ENCODE measurements at regions not wholly inside any gene's neighbourhood (a gene's known extent, or its start where the extent isn't known, plus 50 kb on each side); places are given as distances from the start of the nearest gene placed in this dataset.
"Not testable (repeated sequence)": the region's sequence is repeated elsewhere in the genome, so short reads cannot be mapped to it uniquely, and the experiment has no call there.

DNA sequence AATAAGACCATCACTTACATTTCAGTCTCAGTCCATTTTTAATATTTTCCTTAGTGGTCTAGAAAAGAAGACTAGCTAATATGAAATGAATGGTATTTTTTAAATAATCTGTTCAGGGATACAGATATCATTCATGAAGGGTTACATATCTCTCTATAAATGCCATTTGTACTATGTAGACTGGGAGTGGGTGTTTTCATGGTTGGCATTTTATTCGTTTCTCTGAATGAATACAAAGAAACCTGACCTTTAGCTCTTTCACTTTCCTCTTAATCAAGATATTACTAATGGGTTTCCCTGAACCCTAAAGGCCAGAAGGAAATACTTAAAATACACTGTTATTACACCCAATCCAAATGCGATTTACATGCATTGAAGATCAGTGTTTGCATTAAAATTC, 788.9 kb downstream of the TBC1D32 start:
- no peak for DNase-seq (ENCODE audit: low read depth in 4 of 4, low spot score in 3 of 4)

DNA sequence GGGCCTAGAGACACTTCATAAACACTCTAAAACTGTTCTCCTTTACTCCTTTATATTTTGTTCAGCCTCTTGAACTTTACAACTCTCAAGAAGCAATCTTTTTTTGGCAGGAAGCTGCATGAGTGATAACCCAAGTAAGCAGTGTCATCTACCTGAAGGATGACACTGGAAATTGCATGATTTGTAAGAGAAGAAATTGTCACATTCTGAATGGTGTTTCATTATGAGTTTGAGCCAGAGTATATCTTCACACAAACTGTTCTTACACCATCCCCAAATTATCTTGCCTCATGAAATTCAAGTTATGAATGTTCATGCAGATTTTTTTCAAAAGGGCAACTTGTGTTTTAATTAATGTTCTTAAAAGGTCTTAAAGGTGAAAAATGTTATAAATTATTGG, 799.3 kb downstream of the TBC1D32 start:
- DNase-seq (ENCODE audit: low read depth in 4 of 4, low spot score in 3 of 4) = no peak

DNA sequence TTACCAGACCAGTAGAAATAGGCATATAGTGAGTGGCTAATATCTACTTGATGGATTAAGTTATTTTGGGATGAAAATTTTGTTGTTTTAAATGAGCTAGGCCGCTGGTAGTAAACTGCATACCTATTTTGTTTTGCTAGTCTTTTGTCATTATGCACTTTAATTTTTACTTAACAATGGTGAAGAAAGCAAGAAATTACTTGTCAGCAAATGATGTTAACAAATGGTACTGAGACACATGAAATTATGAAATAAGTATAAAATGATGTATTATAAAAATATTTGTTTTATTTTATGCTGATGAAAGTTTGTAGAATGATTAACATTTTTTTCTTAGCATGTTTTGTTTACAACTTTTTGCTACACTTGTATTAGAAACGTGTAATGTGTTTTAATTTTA, 807.7 kb downstream of the TBC1D32 start:
- no peak for DNase-seq (ENCODE audit: low read depth in 4 of 4, low spot score in 3 of 4)

DNA sequence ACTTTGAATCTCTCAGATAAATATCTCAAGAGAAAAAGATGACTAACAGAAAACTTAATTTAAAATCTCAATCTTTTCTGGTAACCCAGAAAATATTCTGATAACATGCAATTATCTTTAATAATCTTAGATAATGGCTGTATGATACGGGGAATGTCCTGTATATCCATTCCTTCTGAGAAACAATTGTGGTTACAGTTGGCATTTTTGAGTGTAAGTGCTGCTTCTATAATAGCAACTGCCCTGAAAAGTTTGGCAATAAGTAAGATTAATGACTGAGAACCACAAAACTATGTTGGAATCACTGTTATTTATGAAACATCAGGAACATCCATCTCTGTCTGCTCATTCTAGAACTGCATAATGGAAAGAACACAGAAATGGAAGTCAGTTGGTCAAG, 819.7 kb downstream of the TBC1D32 start:
- no peak for DNase-seq (ENCODE audit: low read depth in 4 of 4, low spot score in 3 of 4)

DNA sequence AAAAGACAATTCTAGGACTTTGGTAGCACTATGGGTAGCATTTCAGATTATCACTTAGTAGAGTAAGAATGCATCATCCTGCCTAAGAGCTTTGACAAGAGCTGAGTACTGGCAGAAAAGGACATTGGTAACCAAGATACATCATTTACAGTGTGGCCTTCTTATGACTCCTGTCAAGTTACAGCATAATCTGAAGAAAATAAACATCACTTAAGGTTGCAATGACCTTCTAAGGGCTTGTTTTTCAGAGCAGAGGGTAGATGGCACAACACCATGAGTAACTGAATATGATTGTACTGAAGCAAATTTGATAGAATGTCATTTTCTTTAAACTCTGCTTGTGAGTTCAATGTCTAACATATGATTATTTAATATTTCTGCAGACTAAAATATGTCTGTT, 822.6 kb downstream of the TBC1D32 start:
- DNase-seq (ENCODE audit: low read depth in 4 of 4, low spot score in 3 of 4) = no peak

DNA sequence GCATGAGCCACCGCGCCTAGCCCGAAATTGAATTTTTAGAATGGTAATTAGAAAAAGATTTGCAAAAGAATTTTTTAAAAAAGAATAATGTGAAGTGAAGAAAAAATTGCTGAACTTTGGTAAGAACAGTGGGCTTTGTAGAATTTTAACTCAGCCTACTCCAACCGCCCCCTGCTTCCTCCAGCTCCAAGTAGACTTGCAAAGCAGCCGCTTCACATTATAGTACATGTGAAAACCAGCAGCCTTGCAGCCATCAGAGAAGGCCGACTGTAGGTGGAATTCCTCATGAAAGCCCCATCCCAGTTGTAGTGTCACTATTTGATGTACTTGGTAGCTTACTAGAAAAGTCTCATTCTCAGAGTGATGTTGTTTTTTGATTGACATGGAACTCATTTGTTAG, 835.6 kb downstream of the TBC1D32 start:
- no peak for DNase-seq (ENCODE audit: low read depth in 4 of 4, low spot score in 3 of 4)

DNA sequence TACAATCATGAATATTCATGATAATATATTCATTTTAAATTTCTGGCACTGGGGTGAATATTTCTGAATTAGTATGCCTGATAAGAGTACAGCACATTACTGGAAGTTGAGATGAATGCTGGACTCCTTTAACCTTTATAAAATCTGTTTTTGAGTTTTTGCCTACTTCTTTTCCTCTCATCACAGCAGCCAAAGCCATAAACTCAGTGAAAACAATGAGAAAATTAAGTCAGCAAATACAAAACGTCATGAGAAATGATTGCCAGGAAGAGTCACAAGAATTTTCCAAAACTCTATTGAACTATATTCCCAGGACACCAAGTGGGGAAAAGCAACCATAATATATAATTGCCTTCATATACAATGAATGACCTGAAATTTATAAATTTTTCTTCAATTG, 837.6 kb downstream of the TBC1D32 start:
- no peak for DNase-seq (ENCODE audit: low read depth in 4 of 4, low spot score in 3 of 4)

DNA sequence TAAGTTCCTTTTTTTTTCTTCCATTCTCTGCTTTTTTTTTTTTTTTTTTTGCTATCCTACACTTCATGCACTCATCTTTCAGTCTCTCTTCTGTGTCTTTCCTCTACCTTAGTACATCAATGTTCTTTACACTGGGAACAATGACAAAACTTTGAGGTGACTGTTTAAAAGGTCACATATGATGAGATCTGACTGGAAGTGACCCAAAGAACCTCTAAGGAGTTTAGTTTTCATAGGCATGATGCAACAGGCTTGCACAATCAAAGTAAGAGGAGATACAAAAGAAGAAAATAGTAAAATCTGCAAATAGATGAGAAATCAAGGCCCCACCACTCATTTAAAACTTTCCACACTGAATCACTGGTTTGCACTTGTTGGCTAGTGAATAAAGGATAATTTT, 840.8 kb downstream of the TBC1D32 start:
- DNase-seq (ENCODE audit: low read depth in 4 of 4, low spot score in 3 of 4) = no peak

DNA sequence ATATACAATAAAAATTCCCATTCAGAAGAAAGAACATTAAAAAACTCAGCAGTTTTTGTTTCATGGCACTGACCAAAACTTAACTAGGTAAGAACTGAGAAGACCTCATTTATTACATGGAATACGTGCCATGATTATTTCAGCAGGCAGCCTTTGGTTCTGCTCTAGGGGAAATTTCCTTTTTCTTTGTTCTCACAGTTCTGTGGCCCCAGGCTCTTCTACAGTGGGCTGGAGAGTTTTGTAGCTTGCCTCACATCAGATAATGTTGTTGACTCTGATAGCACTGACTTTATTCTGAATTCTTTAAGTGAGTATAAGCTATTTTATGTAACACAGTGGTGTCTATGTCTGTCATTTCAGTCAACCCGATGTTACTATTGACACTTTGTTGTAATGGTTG, 844.3 kb downstream of the TBC1D32 start:
- no peak for DNase-seq (ENCODE audit: low read depth in 4 of 4, low spot score in 3 of 4)

DNA sequence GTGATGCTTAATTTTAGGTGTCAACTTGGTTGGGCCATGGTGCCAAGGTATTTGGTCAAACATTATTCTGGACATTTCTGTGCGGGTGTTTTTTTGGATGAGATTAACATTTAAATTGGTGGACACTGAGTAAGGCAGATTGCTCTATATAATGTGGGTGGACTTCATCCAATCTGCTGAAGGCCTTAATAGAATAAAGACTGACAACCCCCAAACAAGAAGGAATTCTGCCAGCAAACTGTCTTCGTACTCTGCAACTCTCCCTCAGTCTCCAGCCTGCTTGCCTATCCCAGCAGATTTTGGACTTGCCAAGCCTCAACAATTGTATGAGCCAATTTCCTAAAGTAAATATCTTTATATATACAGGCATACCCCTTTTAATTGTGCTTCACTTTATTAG, 850.1 kb downstream of the TBC1D32 start:
- DNase-seq (ENCODE audit: low read depth in 4 of 4, low spot score in 3 of 4) = no peak

DNA sequence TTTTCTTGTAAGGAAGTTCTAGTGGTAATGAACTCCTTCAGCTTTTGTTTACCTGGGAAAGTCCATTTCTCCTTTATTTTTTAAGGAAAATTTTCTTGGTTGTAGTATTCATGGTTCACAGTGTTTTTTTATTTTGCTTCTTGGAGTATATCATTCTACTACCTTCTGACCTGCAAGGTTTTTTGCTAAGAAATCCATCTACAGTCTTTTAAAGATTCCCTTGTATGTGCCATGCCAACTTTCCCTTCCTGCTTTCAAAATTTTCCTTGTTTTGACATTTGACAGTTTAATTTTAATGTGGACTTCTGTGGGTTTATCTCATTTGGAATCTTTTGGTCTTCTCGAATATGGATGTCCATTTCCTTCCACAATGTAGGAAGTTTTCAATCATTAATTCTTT, 855.6 kb downstream of the TBC1D32 start:
- DNase-seq (ENCODE audit: low read depth in 4 of 4, low spot score in 3 of 4) = no peak

DNA sequence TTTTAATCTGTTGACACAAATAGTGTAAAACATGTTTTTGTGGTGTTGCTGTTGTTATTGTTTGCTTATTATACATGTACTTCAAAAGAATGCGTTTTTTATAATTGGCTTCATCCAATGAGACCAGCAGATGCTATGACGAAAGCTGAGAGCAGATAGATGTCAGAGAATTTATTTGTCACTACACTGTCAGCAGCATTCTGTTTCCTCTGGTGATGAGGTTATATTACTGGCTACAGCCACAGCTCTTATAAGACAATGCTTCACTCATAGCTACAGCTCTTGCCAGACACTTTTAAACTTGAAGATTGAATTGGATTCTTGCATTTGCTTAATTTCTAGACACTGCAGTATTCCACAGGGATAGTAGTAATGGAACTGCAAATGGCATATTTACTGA, 860.5 kb downstream of the TBC1D32 start:
- DNase-seq (ENCODE audit: low read depth in 4 of 4, low spot score in 3 of 4) = no peak

DNA sequence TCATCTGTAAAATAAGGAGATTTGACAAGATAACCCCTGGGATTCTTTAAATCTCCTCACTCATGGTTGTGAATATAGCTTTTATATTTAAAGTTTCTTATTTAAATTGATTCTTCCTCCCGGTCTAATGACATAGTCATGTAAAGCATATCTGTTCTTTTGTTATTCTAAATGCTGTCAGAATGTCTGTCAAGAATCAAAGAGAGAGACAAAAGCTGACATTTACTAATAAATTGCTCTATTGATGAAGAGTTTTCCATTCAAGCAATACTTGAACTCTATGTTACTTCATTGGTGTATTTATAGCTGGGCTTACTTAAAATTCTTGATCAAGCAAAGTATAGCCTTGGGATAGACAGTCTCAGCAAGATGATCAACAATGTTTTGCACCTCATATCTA, 865.8 kb downstream of the TBC1D32 start:
- DNase-seq (ENCODE audit: low read depth in 4 of 4, low spot score in 3 of 4) = no peak

DNA sequence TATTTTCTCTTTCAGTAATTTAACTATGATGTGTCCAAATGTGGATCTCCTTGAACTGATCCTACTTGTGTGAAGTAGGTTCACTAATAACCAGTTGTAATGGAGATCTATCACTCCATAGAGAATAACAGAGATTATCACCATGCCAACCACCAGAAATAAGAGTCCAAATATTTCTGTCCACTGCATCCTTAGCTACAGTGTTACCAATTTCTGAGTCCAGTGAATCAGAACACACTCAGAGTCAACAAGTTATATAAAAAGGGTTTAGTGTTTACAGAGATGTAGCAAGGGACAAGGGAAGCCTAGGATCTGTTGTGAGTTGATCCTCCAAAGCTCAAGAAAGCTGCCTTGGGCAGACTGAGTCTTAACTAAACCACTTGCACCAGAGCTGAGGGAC, 882.8 kb downstream of the TBC1D32 start:
- no peak for DNase-seq (ENCODE audit: low read depth in 4 of 4, low spot score in 3 of 4)

DNA sequence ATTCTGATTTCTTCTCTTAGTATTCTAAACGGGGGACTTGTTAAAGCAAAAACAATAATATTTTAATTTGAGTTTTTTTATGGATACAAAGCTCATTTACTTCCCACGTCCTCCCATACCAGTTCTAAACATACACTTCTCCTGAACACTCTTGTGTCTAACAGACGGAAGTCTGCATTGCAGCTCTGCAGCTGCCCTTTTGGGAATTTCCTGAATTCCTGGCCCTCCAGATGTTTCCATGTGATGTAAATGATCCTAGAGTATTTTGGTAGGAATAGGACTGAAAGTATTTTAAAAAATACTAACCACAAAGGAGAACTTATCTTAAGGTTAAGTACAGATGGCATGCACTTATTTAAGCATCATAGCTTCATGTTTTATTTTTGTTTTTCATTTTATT, 886.7 kb downstream of the TBC1D32 start:
- no peak for DNase-seq (ENCODE audit: low read depth in 4 of 4, low spot score in 3 of 4)

DNA sequence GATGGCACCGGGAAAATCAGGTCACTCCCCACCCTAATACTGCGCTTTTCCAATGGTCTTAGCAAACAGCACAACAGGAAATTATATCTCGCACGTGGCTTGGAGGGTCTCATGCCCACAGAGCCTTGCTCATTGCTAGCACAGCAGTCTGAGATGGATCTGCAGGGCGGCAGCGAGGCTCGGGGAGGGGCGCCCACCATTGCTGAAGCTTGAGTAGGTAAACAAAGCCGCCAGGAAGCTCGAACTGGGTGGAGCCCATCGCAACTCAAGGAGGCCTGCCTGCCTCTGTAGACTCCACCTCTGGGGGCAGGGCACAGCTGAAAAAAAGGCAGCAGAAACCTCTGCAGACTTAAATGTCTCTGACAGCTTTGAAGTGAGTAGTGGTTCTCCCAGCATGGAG, 901.4 kb downstream of the TBC1D32 start:
- not testable (repeated sequence) for DNase-seq (ENCODE audit: low read depth in 4 of 4, low spot score in 3 of 4)

DNA sequence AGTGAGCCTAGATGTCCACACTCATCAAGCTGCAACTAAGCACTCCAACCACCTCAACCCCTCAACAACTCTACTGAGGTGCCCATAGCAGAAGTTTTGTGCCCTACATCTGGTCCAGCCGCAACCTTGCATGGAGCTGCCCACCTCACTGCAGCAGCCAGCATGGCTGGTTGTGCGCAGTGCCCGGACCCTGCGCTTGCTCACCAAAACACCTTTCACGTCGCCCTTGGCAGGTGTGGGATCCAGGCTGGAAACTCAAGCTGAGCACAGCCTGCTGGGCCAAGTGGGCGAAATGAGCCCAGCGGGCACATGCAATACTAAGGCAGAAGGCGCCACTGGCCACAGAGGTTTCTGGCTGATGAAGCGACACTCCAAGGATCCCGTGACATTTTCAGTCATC, 902.4 kb downstream of the TBC1D32 start:
- DNase-seq (ENCODE audit: low read depth in 4 of 4, low spot score in 3 of 4) = no peak

DNA sequence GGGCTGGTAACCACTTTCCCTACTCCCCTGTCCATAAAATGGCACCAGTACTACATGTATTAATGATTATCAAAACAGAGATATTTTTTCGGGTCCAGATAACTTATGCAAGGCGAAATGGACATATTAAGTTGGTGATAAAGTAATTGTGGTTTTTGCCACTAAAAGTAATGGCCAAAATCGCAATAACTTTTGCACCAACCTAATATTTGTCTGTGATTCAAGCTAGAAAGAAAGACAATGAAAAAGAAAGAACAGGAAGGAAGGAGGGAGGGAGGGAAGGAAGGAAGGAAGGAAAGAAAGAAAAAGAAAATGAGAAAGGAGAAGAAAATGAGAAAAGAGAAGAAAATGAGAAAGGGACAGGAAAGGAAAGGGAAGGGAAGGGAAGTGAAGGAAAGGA, 922.9 kb downstream of the TBC1D32 start:
- DNase-seq (ENCODE audit: low read depth in 4 of 4, low spot score in 3 of 4) = no peak

DNA sequence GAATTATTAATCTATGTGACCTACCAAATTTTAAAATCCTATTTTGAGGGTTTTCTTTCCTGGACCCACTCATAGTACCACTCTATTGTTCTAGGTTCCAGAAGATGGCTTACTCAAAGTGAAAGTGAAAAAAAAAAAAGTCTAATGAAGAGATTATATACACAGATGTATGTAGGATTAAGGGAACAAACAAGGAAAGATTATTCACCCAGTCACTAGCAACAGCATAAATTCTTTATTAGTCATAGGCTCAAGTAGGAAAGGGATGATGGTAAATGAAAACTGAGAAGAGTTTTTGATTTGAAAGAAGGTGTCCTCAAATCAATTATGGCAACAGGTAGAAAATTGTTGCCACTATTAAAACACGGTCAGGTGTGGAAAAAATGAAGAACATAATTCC, 923.7 kb downstream of the TBC1D32 start:
- DNase-seq (ENCODE audit: low read depth in 4 of 4, low spot score in 3 of 4) = no peak

DNA sequence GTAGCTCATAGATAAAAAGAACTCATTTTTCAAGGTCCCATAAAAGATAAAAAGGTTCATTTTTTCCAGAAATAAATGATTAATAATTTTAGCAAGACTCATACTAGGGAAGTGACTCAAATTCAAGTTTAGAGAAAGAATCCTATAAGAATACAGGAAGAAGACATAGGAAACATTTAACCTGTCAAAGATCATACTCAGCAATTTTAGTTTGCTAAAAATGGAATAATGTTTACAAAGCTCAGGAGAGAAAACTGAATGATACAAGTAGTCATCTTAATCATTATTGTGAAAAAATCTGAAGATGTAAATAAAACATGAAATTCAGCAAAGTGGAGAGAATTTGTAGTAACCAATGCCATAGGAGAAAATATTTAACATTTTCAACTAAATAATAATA, 926.6 kb downstream of the TBC1D32 start:
- no peak for DNase-seq (ENCODE audit: low read depth in 4 of 4, low spot score in 3 of 4)

DNA sequence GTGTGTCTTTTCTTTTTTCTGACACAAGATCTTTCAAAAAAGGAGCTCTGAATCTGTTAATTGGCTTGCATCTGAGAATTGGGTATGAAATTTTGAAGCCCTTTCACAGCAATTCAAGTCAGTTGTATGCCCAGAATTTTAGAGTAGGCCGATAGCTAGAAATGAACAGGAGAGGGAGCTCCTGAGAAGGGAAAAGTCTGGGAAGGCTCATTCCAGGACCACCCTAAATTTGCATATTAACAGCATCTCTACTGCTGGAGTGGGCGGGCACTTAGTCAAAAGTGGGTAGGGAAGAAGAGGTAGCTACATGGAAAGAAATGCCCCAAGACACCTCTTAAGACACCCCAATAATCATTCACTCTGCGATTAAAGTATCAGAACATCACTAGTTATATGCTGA, 928.3 kb downstream of the TBC1D32 start:
- no peak for DNase-seq (ENCODE audit: low read depth in 4 of 4, low spot score in 3 of 4)

DNA sequence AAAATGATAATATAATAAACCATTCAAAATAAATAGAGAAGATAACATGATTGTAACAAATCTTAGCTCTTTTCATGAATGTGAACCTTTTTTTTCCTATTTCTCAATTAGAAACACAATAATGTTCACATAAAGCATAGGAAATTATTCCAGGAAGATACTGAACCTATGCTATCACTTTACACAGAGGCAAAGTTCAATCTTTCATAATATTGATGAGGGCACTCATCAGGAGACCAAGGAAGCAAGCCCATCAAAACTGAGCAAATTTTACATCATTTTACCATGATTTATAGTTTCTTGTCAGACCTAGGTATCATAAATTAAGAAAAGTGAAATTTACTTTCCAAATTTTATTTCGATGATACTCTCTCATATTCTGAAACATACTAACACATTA, 938.5 kb downstream of the TBC1D32 start:
- DNase-seq (ENCODE audit: low read depth in 4 of 4, low spot score in 3 of 4) = no peak

DNA sequence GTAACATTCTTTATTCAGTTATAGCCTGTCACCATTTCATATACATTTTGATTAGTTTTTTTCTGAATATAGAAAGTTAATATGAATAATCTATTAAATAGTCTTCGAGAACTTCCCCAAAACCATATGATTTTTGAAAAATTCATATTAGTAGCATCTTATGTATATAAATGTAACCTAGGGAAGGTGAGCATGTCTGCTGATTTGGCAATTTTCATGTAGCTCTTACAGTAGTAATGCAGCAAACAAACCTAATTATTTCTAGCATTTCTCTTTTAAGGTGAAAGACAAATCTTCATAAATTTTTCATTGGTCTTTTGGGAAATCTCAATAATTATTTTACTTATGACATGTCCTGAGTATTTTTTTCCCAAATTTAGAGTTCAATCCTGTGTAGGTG, 939.0 kb downstream of the TBC1D32 start:
- DNase-seq (ENCODE audit: low read depth in 4 of 4, low spot score in 3 of 4) = no peak

DNA sequence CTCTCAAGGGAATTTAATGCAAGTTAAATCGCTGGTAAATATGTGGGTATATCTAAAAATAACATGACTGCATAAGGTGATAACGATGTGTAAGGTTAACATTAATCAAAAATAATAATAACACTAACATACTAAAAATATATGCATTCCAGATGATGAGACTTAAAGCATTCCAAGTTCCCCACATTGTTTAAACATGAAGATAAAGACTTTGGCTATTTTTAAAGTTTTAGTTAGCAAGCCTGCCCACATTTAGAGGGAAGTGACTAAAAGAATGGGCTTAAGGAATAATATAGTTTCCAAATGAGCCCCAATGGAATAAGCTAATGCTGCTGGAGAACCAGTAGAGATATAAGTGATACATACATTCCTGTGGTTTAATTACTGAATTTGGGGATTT, 941.3 kb downstream of the TBC1D32 start:
- DNase-seq (ENCODE audit: low read depth in 4 of 4, low spot score in 3 of 4) = no peak

Data from left renal pelvis (tissue), 4 donors.